ENCODE measurements at regions not wholly inside any gene's neighbourhood (a gene's known extent, or its start where the extent isn't known, plus 50 kb on each side); places are given as distances from the start of the nearest gene placed in this dataset.

DNA sequence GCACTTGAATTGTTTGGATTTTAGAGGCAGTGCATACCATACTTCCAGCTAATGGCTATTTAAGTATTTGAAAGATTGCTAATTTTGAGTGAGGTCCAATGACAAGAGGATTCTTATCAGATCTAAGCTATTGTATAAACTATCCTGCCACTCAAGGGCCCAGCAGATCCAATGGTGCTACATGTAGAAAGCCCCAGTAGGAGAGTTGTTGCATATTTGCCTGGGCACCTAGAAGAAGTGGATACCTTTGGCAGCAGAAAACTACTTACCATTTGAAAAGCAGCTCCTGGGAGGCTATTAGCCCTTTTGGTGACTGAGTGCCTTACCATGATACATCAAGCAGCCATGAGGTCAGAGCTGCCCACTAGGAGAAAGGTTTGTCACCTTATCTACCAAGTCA is 447.3 kb downstream of the C4orf33 start:
- TF ChIP-seq YY1 (IDR thresholded peaks at IDR 0.05; ENCODE audit: insufficient read depth, insufficient read length) (no peak), SUZ12 (IDR thresholded peaks at IDR 0.05; ENCODE audit: extremely low read depth, insufficient read depth, insufficient read length) (no peak), ZNF274 (IDR thresholded peaks at IDR 0.05; ENCODE audit: low read depth, low read length) (no peak)
